H9 (cell line): ENCODE measurements at regions not wholly inside any gene's neighbourhood (a gene's known extent, or its start where the extent isn't known, plus 50 kb on each side); places are given as distances from the start of the nearest gene placed in this dataset.

Experiments used
- DNase-seq: peaks from one replicate; pipeline ENCODE4 v3.0.0-alpha.2; 2017
- H2AFZ ChIP-seq: one replicate; pipeline ENCODE4 v1.6.1; 2013; ENCODE audit warnings: mild to moderate bottlenecking, low read length, control low read depth, moderate library complexity
- H2AK5ac ChIP-seq: 2 replicates; pipeline ENCODE4 v1.6.1; 2013; ENCODE audit warnings: low read length, control low read depth, mixed read lengths; ENCODE audit not compliant: insufficient read length
- H2BK120ac ChIP-seq: one replicate; pipeline ENCODE4 v1.6.1; 2013; ENCODE audit warnings: low read depth, mild to moderate bottlenecking, low read length, control low read depth, inconsistent platforms; ENCODE audit not compliant: poor library complexity, severe bottlenecking
- H2BK12ac ChIP-seq: 2 replicates; pipeline ENCODE4 v1.6.1; 2013; ENCODE audit warnings: low read length, control low read depth, mixed read lengths, low read depth; ENCODE audit not compliant: insufficient read length
- H2BK15ac ChIP-seq: 2 replicates; pipeline ENCODE4 v1.6.1; 2013; ENCODE audit warnings: low read depth, low read length, control low read depth
- H2BK20ac ChIP-seq: one replicate; pipeline ENCODE4 v1.6.1; 2013; ENCODE audit warnings: low read depth, mild to moderate bottlenecking, low read length, control low read depth, inconsistent platforms; ENCODE audit not compliant: poor library complexity, severe bottlenecking
- H2BK5ac ChIP-seq: 2 replicates; pipeline ENCODE4 v1.6.1; 2013; ENCODE audit warnings: low read length, control low read depth, mixed read lengths; ENCODE audit not compliant: insufficient read length
- H3K14ac ChIP-seq: 2 replicates; pipeline ENCODE4 v1.6.1; 2013; ENCODE audit warnings: low read length, control low read depth; ENCODE audit not compliant: insufficient read depth
- H3K18ac ChIP-seq: 2 replicates; pipeline ENCODE4 v1.6.1; 2013; ENCODE audit warnings: low read depth, mild to moderate bottlenecking, mixed read lengths, low read length, control low read depth; ENCODE audit not compliant: insufficient read length
- H3K23ac ChIP-seq: 2 replicates; pipeline ENCODE4 v1.6.1; 2013; ENCODE audit warnings: low read length, control low read depth, mixed read lengths, low read depth; ENCODE audit not compliant: insufficient read length
- H3K23me2 ChIP-seq: 2 replicates; pipeline ENCODE4 v1.6.1; 2013; ENCODE audit warnings: low read depth, mild to moderate bottlenecking, mixed read lengths, low read length, control low read depth; ENCODE audit not compliant: insufficient read length, poor library complexity, severe bottlenecking
- H3K27ac ChIP-seq: 2 replicates; pipeline ENCODE4 v1.5.1; 2013; ENCODE audit warnings: low read length, control low read depth, mixed read lengths, low read depth; ENCODE audit not compliant: insufficient read length
- H3K27me3 ChIP-seq: 2 replicates; pipeline ENCODE4 v1.6.1; 2013; ENCODE audit warnings: low read length, control low read depth, inconsistent platforms; ENCODE audit not compliant: insufficient read depth
- H3K4ac ChIP-seq: 2 replicates; pipeline ENCODE4 v1.6.1; 2013; ENCODE audit warnings: low read depth, mild to moderate bottlenecking, control low read depth, inconsistent platforms, low read length, moderate library complexity
- H3K4me1 ChIP-seq: 2 replicates; pipeline ENCODE4 v1.6.1; 2013; ENCODE audit warnings: low read length, control low read depth, inconsistent platforms; ENCODE audit not compliant: insufficient read depth
- H3K4me2 ChIP-seq: 2 replicates; pipeline ENCODE4 v1.6.1; 2013; ENCODE audit warnings: low read length, control low read depth, mixed read lengths; ENCODE audit not compliant: insufficient read length, insufficient read depth
- H3K56ac ChIP-seq: 2 replicates; pipeline ENCODE4 v1.6.1; 2013; ENCODE audit warnings: low read depth, mild to moderate bottlenecking, mixed read lengths, low read length, control low read depth; ENCODE audit not compliant: insufficient read length
- H3K79me1 ChIP-seq: 2 replicates; pipeline ENCODE4 v1.6.1; 2013; ENCODE audit warnings: low read depth, mild to moderate bottlenecking, moderate library complexity, low read length, control low read depth, inconsistent platforms; ENCODE audit not compliant: insufficient read depth, poor library complexity, severe bottlenecking
- H3K79me2 ChIP-seq: 2 replicates; pipeline ENCODE4 v1.6.1; 2013; ENCODE audit warnings: low read length, control low read depth, inconsistent platforms; ENCODE audit not compliant: insufficient read depth
- H3K9ac ChIP-seq: 2 replicates; pipeline ENCODE4 v1.6.1; 2013; ENCODE audit warnings: low read length, control low read depth, mixed read lengths; ENCODE audit not compliant: insufficient read length; ENCODE audit errors: extremely low read depth
- H3K9me3 ChIP-seq: one replicate; pipeline ENCODE4 v1.6.1; 2013; ENCODE audit warnings: low read depth, low read length, inconsistent platforms; ENCODE audit not compliant: control insufficient read depth
- H3T11ph ChIP-seq: one replicate; pipeline ENCODE4 v1.6.1; 2013; ENCODE audit warnings: mild to moderate bottlenecking, low read length, control low read depth, inconsistent platforms
- H4K20me1 ChIP-seq: one replicate; pipeline ENCODE4 v1.6.1; 2013; ENCODE audit not compliant: control insufficient read depth, insufficient read length, insufficient read depth
- H4K5ac ChIP-seq: 2 replicates; pipeline ENCODE4 v1.6.1; 2013; ENCODE audit warnings: low read depth, mild to moderate bottlenecking, mixed read lengths, low read length, control low read depth; ENCODE audit not compliant: insufficient read length
- H4K8ac ChIP-seq: replicated peaks from 2 replicates; pipeline ENCODE4 v1.6.1; 2013; ENCODE audit warnings: low read length, control low read depth, mixed read lengths, low read depth; ENCODE audit not compliant: insufficient read length
- H4K91ac ChIP-seq: 2 replicates; pipeline ENCODE4 v1.6.1; 2013; ENCODE audit warnings: low read depth, mild to moderate bottlenecking, moderate library complexity, mixed read lengths, low read length, control low read depth; ENCODE audit not compliant: insufficient read length
- H3K27ac Mint-ChIP-seq, 3 experiments: 2 replicates in 2 of 3; 3 replicates in 1 of 3; pipeline ENCODE4 v1.8.0; 2020 to 2021; ENCODE audit warnings: mixed read lengths in 3 of 3, mild to moderate bottlenecking in 1 of 3, moderate library complexity in 1 of 3
- H3K27me3 Mint-ChIP-seq: 2 replicates; pipeline ENCODE4 v1.8.0; 2021; ENCODE audit warnings: low read depth, mild to moderate bottlenecking, moderate library complexity, mixed read lengths
- H3K36me3 Mint-ChIP-seq, 3 experiments: 2 replicates in 2 of 3; 3 replicates in 1 of 3; pipeline ENCODE4 v1.8.0; 2020 to 2021; ENCODE audit warnings: low read depth in 3 of 3, mixed read lengths in 3 of 3; ENCODE audit not compliant: insufficient read depth in 1 of 3
- H3K4me1 Mint-ChIP-seq, 2 experiments: 2 replicates each; pipeline ENCODE4 v1.8.0; 2020; ENCODE audit warnings: mixed read lengths in 2 of 2
- H3K4me3 Mint-ChIP-seq, 2 experiments: 2 replicates in 1 of 2; 3 replicates in 1 of 2; pipeline ENCODE4 v1.8.0; 2020 to 2021; ENCODE audit warnings: mild to moderate bottlenecking in 2 of 2, mixed read lengths in 2 of 2, moderate library complexity in 1 of 2
- H3K9me3 Mint-ChIP-seq, 2 experiments: 2 replicates in 1 of 2; 3 replicates in 1 of 2; pipeline ENCODE4 v1.8.0; 2020; ENCODE audit warnings: mild to moderate bottlenecking in 2 of 2, mixed read lengths in 2 of 2, moderate library complexity in 1 of 2
- CTCF ChIP-seq: fragments of 200-600 bp; sonication (generic); conservative IDR thresholded peaks from 3 replicates; pipeline ENCODE4 v1.8.0; 2021; ENCODE audit warnings: antibody characterized with exemption, mild to moderate bottlenecking
- WGBS: extraction: QIAGEN DNeasy Blood & Tissue Kit; methylation state at CpG from one replicate; pipeline ENCODE4 v1.1.7; 2013; ENCODE audit warnings: missing lambda C conversion rate, low lambda C conversion rate, mixed read lengths; ENCODE audit not compliant: insufficient read length; ENCODE audit errors: extremely low coverage; 5-methylcytosine and 5-hydroxymethylcytosine counted together

- no peaks in the 10 kb centered on the region; the same call in 1 of the 2 replicates for H3K4me1 ChIP-seq
- H3K23ac ChIP-seq, result no peak overlapping the region
- DNase-seq, result no peak
- no peak overlapping the region for H3K56ac ChIP-seq
- TF ChIP-seq CTCF, result no peak
- no peaks in the 10 kb centered on the region for H3K36me3 Mint-ChIP-seq
- WGBS, result no CpG with 5 or more reads among the region's 4 CpGs
- no peak overlapping the region for H3K27ac ChIP-seq
- H3K4ac ChIP-seq, result no peak overlapping the region
- H4K5ac ChIP-seq, result no peak overlapping the region
- no peak overlapping the region for H2BK20ac ChIP-seq
- H3K4me2 ChIP-seq, result no peak overlapping the region
- H4K20me1 ChIP-seq, result no peaks in the 10 kb centered on the region
- H2AFZ ChIP-seq, result no peak overlapping the region
- H3K4me1 Mint-ChIP-seq, result no peaks in the 10 kb centered on the region
- no peak overlapping the region for H3T11ph ChIP-seq
- no peaks in the 10 kb centered on the region for H3K79me1 ChIP-seq
- H4K91ac ChIP-seq, result no peak overlapping the region
- no peak overlapping the region for H2BK120ac ChIP-seq
- no peak overlapping the region for H3K4me3 Mint-ChIP-seq
- no peak overlapping the region for H4K8ac ChIP-seq
- H3K27me3 ChIP-seq, result no peaks in the 10 kb centered on the region
- H3K18ac ChIP-seq, result no peak overlapping the region
- no peak overlapping the region for H3K27ac Mint-ChIP-seq
- no peak overlapping the region for H2BK12ac ChIP-seq
- no peak overlapping the region for H2BK5ac ChIP-seq
- H3K14ac ChIP-seq, result no peak overlapping the region
- H3K9me3 ChIP-seq, result no peaks in the 10 kb centered on the region
- H2AK5ac ChIP-seq, result no peak overlapping the region
- no peaks in the 10 kb centered on the region for H3K79me2 ChIP-seq
- no peaks in the 10 kb centered on the region for H3K9me3 Mint-ChIP-seq
- no peak overlapping the region for H3K9ac ChIP-seq
- peaks cover 2% of the 10 kb centered on the region for H3K27me3 Mint-ChIP-seq
- no peak overlapping the region for H2BK15ac ChIP-seq
- H3K23me2 ChIP-seq, result no peaks in the 10 kb centered on the region
Observed at GRCh38 chr2:40043191-40043590, 264.1 kb upstream of the THUMPD2 start.
